GM19043 (cell line): ENCODE measurements at regions not wholly inside any gene's neighbourhood (a gene's known extent, or its start where the extent isn't known, plus 50 kb on each side); places are given as distances from the start of the nearest gene placed in this dataset.

Experiments
- ATAC-seq: cut with Tn5 transposase; IDR thresholded peaks from one replicate; pipeline ENCODE4 v1.9.1; 2021; ENCODE audit warnings: low read depth; ENCODE audit not compliant: unreplicated experiment

GRCh38 chr12:92557422-92557724 is 145.4 kb upstream of the PLEKHG7 start:
- no peak for ATAC-seq

- no peak for ATAC-seq
These were observed 146.0 kb upstream of the PLEKHG7 start for GRCh38 chr12:92556637-92557421.

DNA sequence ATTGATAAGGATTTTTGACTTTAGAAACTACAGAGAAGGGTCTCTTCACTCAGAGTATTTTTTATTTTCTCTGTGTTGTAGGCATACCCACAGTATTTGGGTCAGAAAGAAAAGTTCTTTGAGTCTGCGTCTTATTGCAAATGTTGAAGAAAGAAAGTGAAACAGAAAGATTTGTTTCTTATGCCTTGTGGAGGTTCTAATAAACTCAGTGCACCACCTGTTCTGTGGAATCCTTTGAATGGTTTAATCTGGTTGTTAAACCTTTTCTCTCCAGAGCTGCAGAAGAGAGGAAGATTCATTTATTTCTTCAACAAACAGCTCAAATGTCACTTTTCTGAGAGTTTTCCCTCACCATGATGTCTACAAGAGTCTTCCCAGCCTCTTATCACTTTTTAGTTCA is 146.6 kb upstream of the PLEKHG7 start:
- peak; percentile 26 for ATAC-seq

- ATAC-seq = no peak
These were observed 148.4 kb upstream of the PLEKHG7 start for GRCh38 chr12:92554158-92555073.

DNA sequence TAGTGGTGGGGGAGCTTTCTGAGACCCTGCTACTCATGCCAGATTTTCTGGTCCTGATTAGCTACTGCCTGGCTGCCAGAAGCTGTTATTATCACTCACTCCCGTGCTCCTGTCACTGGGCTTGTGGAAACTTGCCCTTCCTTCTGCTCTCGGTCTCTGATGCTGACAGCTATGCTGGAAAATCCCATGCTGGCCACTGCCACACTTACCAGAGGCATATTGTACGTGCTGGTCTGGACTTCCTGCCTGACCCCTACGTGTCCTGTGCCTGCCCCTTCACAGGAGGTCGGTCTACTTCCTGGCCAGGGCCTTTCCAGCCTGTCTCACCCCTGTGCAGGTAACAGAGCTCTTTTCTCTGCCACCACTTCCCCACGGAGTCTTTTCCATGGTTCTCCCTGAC is 149.4 kb upstream of the PLEKHG7 start:
- ATAC-seq = no peak

DNA sequence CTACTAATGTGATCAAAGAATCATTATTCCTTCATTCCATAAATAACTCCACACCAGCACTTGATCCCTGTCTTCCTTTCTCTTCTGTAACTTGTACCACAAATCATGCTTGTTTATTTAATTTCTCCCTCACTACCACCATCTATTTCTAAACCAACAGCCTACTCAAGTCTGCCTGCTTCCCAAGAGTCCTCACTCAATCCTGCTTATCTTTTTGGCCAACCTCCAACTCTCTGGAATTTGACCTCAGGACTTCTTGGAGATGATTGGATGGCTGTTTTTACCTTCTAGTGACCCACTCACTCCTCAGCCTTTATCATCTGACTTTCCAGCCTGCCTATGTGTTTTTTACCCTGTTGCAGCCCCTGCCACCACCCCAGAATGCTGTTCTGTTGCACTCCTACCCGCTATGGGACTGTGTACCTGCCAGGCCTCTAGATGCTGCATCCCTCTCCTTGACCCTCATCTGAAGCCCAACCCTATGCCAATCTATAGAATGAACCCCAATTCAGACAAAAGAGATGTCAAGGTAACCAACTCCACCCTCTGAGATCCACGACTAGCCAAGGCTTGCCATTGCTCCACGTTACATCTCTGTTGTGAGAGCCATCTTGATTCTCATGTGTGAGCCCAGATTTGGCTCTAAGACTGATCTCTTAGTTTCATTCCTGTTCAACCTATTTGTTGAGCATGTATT is 150.2 kb upstream of the PLEKHG7 start:
- ATAC-seq = no peak

GRCh38 chr12:92551853-92552397 is 150.9 kb upstream of the PLEKHG7 start:
- ATAC-seq = peak; percentile 55

DNA sequence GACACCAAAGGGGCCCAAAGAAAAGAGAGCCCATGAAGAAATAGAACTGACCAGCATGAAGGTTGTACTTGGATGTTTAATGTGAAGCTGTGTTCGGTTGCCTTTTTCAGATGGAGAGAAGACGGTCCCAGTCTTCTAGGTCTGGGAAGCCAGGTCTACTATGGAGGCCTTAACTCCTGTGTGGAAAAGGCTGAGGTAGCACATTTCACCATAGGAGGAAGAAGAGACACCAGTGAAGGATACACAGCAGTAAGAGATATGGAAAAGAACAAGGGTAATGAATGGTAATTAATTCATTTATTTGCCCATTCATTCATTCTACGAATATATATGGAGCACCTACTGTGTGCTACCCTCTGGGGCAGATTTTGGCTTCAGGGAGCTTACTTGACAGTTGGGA is 151.6 kb upstream of the PLEKHG7 start:
- no peak for ATAC-seq

- no peak for ATAC-seq
These were observed 152.1 kb upstream of the PLEKHG7 start for GRCh38 chr12:92550661-92551060.

GRCh38 chr12:92550254-92550653 is 152.5 kb upstream of the PLEKHG7 start:
- no peak for ATAC-seq

GRCh38 chr12:92549516-92549915 is 153.3 kb upstream of the PLEKHG7 start:
- no peak for ATAC-seq

DNA sequence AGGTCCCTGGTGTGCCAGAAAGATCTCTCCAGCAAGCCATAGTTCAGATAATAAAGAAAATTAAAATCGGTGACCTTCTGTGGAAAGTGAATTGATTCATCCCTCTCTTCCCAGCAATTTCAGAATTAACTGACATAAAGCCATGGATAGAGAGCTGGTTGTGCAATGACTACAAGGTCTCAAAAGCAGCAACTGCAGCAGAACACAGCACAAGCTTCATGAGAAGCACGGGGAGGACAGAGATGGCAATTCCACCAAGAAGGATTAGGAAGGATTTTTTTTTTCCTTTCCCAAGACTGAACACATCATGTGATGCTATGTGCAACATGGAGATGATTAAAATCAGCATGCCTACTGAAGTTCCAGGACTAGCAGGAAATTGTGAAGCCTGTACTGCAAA is 154.9 kb upstream of the PLEKHG7 start:
- ATAC-seq = no peak

GRCh38 chr12:92547420-92547819 is 155.4 kb upstream of the PLEKHG7 start:
- ATAC-seq = peak; percentile 7

GRCh38 chr12:92546635-92547348 is 156.0 kb upstream of the PLEKHG7 start:
- peak; percentile 74 for ATAC-seq

GRCh38 chr12:92546259-92546634 is 156.5 kb upstream of the PLEKHG7 start:
- ATAC-seq = peak; percentile 33

DNA sequence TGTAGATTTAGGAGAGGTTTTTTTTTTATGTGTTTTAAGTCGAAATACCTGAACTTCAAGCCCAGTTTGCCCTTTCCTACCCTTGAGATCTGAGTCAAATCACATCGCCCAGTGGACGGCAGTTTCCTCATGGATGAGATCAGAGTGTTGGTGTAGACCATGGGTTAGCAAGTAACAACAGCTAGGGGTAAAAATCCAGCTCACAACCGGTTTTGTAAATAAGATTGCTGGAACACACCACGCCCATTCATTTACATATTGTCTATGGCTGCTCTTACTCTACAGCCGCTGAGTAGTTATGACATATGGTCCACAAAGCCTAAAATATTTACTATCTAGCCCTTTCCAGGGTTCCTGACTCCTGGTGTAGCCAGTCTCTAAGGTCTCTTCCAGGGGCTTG is 158.5 kb upstream of the PLEKHG7 start:
- no peak for ATAC-seq

- ATAC-seq = no peak
These were observed 158.9 kb upstream of the PLEKHG7 start for GRCh38 chr12:92543840-92544239.

GRCh38 chr12:92543359-92543758 is 159.4 kb upstream of the PLEKHG7 start:
- no peak for ATAC-seq

- no peak for ATAC-seq
These were observed 161.1 kb upstream of the PLEKHG7 start for GRCh38 chr12:92541731-92542130.

DNA sequence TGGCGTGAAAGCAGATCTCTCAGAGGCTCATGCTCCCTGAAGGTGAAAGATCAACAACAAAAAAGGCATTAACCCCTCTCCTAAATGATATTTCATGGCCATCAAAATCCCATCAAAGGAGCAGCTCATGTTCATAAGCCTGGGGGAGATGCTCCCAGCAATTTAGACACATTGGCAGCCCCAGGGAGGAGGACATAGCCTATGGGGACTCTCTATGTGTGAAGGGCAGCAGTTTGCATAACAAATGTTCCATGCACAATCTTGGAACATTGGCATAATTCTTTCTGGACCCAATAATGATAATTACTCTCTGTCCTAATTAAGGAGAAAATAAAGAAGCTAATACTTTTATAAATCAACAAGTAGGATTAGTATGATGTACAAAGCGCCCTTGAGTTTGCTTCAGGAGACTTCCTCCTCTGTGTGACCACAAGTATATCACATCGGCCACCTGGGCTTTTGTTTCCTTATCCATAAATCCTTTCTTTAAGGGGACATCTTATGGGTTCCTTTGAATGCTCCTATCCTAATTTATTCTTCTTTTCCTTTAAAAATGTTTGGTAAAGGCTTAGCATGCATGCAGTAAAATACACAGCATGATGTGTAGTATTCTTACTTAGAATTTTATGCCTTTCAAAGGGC is 161.9 kb upstream of the PLEKHG7 start:
- no peak for ATAC-seq
